ENCODE measurements at regions not wholly inside any gene's neighbourhood (a gene's known extent, or its start where the extent isn't known, plus 50 kb on each side); places are given as distances from the start of the nearest gene placed in this dataset.

- Histone ChIP-seq H3K4me1 (ENCODE audit: control insufficient read depth, insufficient read depth, low read length) (no peaks in the 10 kb centered on the region), H3K27ac (ENCODE audit: control insufficient read depth, insufficient read depth) (no peak overlapping the region), H3K36me3 (ENCODE audit: control insufficient read depth in 2 of 2, insufficient read depth in 2 of 2, low read length in 1 of 2) (no peaks in the 10 kb centered on the region), H3K27me3 (replicated peaks in 1 of 2; ENCODE audit: control insufficient read depth in 2 of 2, insufficient read depth in 2 of 2, low read length in 1 of 2) (no peaks in the 10 kb centered on the region), H2AFZ (ENCODE audit: control insufficient read depth, low read depth, low read length) (no peak overlapping the region), H3K79me2 (ENCODE audit: control insufficient read depth, insufficient read depth, low read length) (no peaks in the 10 kb centered on the region), H3K9me3 (replicated peaks; ENCODE audit: control insufficient read depth, insufficient read depth, low read length) (no peaks in the 10 kb centered on the region), H3K9ac (ENCODE audit: control insufficient read depth, insufficient read depth, low read length) (no peak overlapping the region), H4K20me1 (ENCODE audit: control insufficient read depth, insufficient read depth) (no peaks in the 10 kb centered on the region), H3K4me2 (ENCODE audit: control insufficient read depth, insufficient read depth) (no peak overlapping the region), H3K4me3 (no peak overlapping the region)
- ChIA-PET POLR2A (no interaction called here), RAD21 (ENCODE audit: unreplicated experiment) (no interaction called here), CTCF (no interaction called here), SMC1A (ENCODE audit: uncharacterized antibody, unreplicated experiment) (no interaction called here)
- ATAC-seq (no peak), DNase-seq (ENCODE audit: low read depth, low spot score) (no peak), FAIRE-seq (no peak)
- BruUV-seq (replicated peaks), result no TSS peak
- no peak for TF ChIP-seq ZZZ3 (IDR thresholded peaks at IDR 0.05; ENCODE audit: control insufficient read depth, insufficient read length, low read depth)
- TF ChIP-seq KLF5 (IDR thresholded peaks at IDR 0.05; ENCODE audit: partially characterized antibody), result no peak
- TF ChIP-seq ETV6 (conservative IDR thresholded peaks at IDR 0.05 in 1 of 2, IDR thresholded peaks at IDR 0.05 in 1 of 2; ENCODE audit: borderline replicate concordance in 1 of 2, low read depth in 1 of 2), result no peak
- WGBS (ENCODE audit: insufficient coverage, insufficient replicate concordance, low lambda C conversion rate, missing lambda C conversion rate), result 0% methylated on average over 1 of the region's 1 CpG
- in situ Hi-C loops (cut with MboI) (no loop called here), intact Hi-C loops (cut with micrococcal nuclease; ENCODE audit: unreplicated experiment) (no loop called here)
Observed at GRCh38 chr5:125477586-125477975, 731.1 kb upstream of the ZNF608 start.

DNA sequence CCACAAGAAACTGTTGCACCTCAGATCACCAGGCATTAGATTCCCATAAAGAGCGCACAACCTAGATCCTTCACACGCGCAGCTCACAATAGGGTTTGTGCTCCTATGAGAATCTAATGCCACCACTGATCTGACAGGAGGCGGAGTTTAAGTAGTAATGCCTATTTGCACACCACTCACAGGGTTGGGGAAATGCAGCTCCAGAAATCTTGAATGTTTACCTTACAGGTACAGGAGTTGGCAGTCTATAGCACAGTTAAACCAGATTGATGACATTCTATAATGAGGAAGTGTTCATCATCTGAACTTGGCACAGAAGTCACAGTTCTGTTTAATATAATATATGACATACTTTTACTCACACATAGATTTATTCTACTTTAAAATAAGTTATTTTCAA, 732.2 kb upstream of the ZNF608 start:
- H3K4me1 ChIP-seq (ENCODE audit: control insufficient read depth, insufficient read depth, low read length), result no peaks in the 10 kb centered on the region
- H3K27ac ChIP-seq (ENCODE audit: control insufficient read depth, insufficient read depth), result no peak overlapping the region
- ChIA-PET SMC1A (ENCODE audit: uncharacterized antibody, unreplicated experiment) (no interaction called here), POLR2A (no interaction called here), CTCF (no interaction called here), RAD21 (ENCODE audit: unreplicated experiment) (no interaction called here)
- no peaks in the 10 kb centered on the region for H3K27me3 ChIP-seq (replicated peaks in 1 of 2; ENCODE audit: control insufficient read depth in 2 of 2, insufficient read depth in 2 of 2, low read length in 1 of 2)
- no peak overlapping the region for H3K9ac ChIP-seq (ENCODE audit: control insufficient read depth, insufficient read depth, low read length)
- DNase-seq (ENCODE audit: low read depth, low spot score) (no peak), FAIRE-seq (no peak), ATAC-seq (no peak)
- no TSS peak for BruUV-seq (replicated peaks)
- H3K36me3 ChIP-seq (ENCODE audit: control insufficient read depth in 2 of 2, insufficient read depth in 2 of 2, low read length in 1 of 2), result no peaks in the 10 kb centered on the region
- no peak overlapping the region for H3K4me3 ChIP-seq
- intact Hi-C loops (cut with micrococcal nuclease; ENCODE audit: unreplicated experiment), result no loop called here
- H2AFZ ChIP-seq (ENCODE audit: control insufficient read depth, low read depth, low read length), result no peak overlapping the region
- no peaks in the 10 kb centered on the region for H4K20me1 ChIP-seq (ENCODE audit: control insufficient read depth, insufficient read depth)
- H3K4me2 ChIP-seq (ENCODE audit: control insufficient read depth, insufficient read depth), result no peak overlapping the region
- H3K9me3 ChIP-seq (replicated peaks; ENCODE audit: control insufficient read depth, insufficient read depth, low read length), result no peaks in the 10 kb centered on the region
- H3K79me2 ChIP-seq (ENCODE audit: control insufficient read depth, insufficient read depth, low read length), result no peaks in the 10 kb centered on the region
- 66% methylated on average over 4 of the region's 4 CpGs for WGBS (ENCODE audit: insufficient coverage, insufficient replicate concordance, low lambda C conversion rate, missing lambda C conversion rate)
- in situ Hi-C loops (cut with MboI), result no loop called here
- TF ChIP-seq CUX1 (IDR thresholded peaks at IDR 0.05; ENCODE audit: insufficient replicate concordance, low read depth, low read length) (no peak), SUPT20H (IDR thresholded peaks at IDR 0.05; ENCODE audit: borderline replicate concordance, control insufficient read depth, low read depth, low read length) (no peak)
- TF ChIP-seq, protein P1, sequence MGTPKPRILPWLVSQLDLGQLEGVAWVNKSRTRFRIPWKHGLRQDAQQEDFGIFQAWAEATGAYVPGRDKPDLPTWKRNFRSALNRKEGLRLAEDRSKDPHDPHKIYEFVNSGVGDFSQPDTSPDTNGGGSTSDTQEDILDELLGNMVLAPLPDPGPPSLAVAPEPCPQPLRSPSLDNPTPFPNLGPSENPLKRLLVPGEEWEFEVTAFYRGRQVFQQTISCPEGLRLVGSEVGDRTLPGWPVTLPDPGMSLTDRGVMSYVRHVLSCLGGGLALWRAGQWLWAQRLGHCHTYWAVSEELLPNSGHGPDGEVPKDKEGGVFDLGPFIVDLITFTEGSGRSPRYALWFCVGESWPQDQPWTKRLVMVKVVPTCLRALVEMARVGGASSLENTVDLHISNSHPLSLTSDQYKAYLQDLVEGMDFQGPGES (IDR thresholded peaks at IDR 0.05), result no peak
- TF ChIP-seq, protein P2, sequence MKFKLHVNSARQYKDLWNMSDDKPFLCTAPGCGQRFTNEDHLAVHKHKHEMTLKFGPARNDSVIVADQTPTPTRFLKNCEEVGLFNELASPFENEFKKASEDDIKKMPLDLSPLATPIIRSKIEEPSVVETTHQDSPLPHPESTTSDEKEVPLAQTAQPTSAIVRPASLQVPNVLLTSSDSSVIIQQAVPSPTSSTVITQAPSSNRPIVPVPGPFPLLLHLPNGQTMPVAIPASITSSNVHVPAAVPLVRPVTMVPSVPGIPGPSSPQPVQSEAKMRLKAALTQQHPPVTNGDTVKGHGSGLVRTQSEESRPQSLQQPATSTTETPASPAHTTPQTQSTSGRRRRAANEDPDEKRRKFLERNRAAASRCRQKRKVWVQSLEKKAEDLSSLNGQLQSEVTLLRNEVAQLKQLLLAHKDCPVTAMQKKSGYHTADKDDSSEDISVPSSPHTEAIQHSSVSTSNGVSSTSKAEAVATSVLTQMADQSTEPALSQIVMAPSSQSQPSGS (IDR thresholded peaks at IDR 0.05; ENCODE audit: low read length), result no peak

All from GM12878 (cell line).